CD14-positive monocyte (primary cell): ENCODE measurements at regions not wholly inside any gene's neighbourhood (a gene's known extent, or its start where the extent isn't known, plus 50 kb on each side); places are given as distances from the start of the nearest gene placed in this dataset.

ENCODE experiments used
- DNase-seq, 3 donors: peaks; one replicate each; pipeline ENCODE4 v3.0.0-alpha.2; 2011 to 2022
- H2AFZ ChIP-seq: 2 replicates; pipeline ENCODE4 v1.6.0; 2012; ENCODE audit warnings: mild to moderate bottlenecking, low read depth, low read length, inconsistent platforms; ENCODE audit not compliant: insufficient read depth, poor library complexity, severe bottlenecking
- H3K27ac ChIP-seq, 2 donors: 1 replicate in 1 of 2; 2 replicates in 1 of 2; pipeline ENCODE4 v1.5.1; 2012 to 2013; ENCODE audit warnings: low read length in 2 of 2, control low read depth in 1 of 2, inconsistent platforms in 1 of 2, low read depth in 1 of 2, mild to moderate bottlenecking in 1 of 2
- H3K27me3 ChIP-seq, 2 donors: one replicate each; pipeline versions ENCODE4 v1.6.0 to v1.6.1; 2011 to 2013; ENCODE audit warnings: low read length in 2 of 2; ENCODE audit not compliant: control insufficient read depth in 2 of 2, insufficient read depth in 2 of 2
- H3K36me3 ChIP-seq, 2 donors: replicated peaks in 1 of 2; 1 replicate in 1 of 2; 2 replicates in 1 of 2; pipeline versions ENCODE4 v1.5.1 to v1.6.1; 2012 to 2013; ENCODE audit warnings: low read length in 2 of 2, control low read depth in 1 of 2, inconsistent platforms in 1 of 2, mild to moderate bottlenecking in 1 of 2; ENCODE audit not compliant: insufficient read depth in 2 of 2, control insufficient read depth in 1 of 2
- H3K4me1 ChIP-seq, 2 donors: 1 replicate in 1 of 2; 2 replicates in 1 of 2; pipeline versions ENCODE4 v1.5.1 to v1.6.1; 2012 to 2013; ENCODE audit warnings: low read length in 2 of 2, control low read depth in 1 of 2, inconsistent platforms in 1 of 2, mild to moderate bottlenecking in 1 of 2, moderate library complexity in 1 of 2; ENCODE audit not compliant: insufficient read depth in 2 of 2, control insufficient read depth in 1 of 2
- H3K4me2 ChIP-seq: replicated peaks from 2 replicates; pipeline ENCODE3; 2012; ENCODE audit warnings: low read length, moderate library complexity, mild to moderate bottlenecking; ENCODE audit not compliant: poor library complexity, severe bottlenecking; ENCODE audit errors: extremely low read depth
- H3K4me3 ChIP-seq, 3 experiments: fragments of 200-600 bp in 1 of 3; sonication (generic) in 1 of 3; replicated peaks in 1 of 3; 1 replicate in 2 of 3; 2 replicates in 1 of 3; pipeline ENCODE4 v1.5.1; 2011 to 2013; ENCODE audit warnings: low read length in 3 of 3, mild to moderate bottlenecking in 3 of 3, control low read depth in 2 of 3, low read depth in 2 of 3, inconsistent platforms in 1 of 3, moderate library complexity in 1 of 3
- H3K79me2 ChIP-seq: 2 replicates; pipeline ENCODE4 v1.6.0; 2012; ENCODE audit warnings: mild to moderate bottlenecking, control low read depth, inconsistent platforms, low read length, moderate library complexity; ENCODE audit not compliant: insufficient read depth
- H3K9ac ChIP-seq: 2 replicates; pipeline ENCODE4 v1.6.0; 2017; ENCODE audit warnings: low read length, mild to moderate bottlenecking; ENCODE audit not compliant: insufficient read depth, poor library complexity, severe bottlenecking
- H3K9me3 ChIP-seq, 2 donors: replicated peaks in 1 of 2; 1 replicate in 1 of 2; 2 replicates in 1 of 2; pipeline versions ENCODE4 v1.5.1 to v1.6.1; 2012 to 2013; ENCODE audit warnings: low read length in 2 of 2, control low read depth in 1 of 2; ENCODE audit not compliant: control insufficient read depth in 1 of 2, insufficient read depth in 1 of 2
- H4K20me1 ChIP-seq: 2 replicates; pipeline ENCODE4 v1.6.0; 2012; ENCODE audit warnings: mild to moderate bottlenecking, low read length, control low read depth, moderate library complexity; ENCODE audit not compliant: insufficient read depth
- H3K27ac Mint-ChIP-seq, 7 donors: one replicate each; pipeline ENCODE4 v1.8.0; 2020; ENCODE audit warnings: mild to moderate bottlenecking in 7 of 7, mixed read lengths in 7 of 7, moderate library complexity in 6 of 7, inconsistent platforms in 2 of 7
- H3K27me3 Mint-ChIP-seq, 3 donors: one replicate each; pipeline ENCODE4 v1.8.0; 2021 to 2022; ENCODE audit warnings: low read depth in 3 of 3, mild to moderate bottlenecking in 3 of 3, mixed read lengths in 3 of 3, moderate library complexity in 3 of 3, inconsistent platforms in 1 of 3
- H3K36me3 Mint-ChIP-seq, 2 donors: one replicate each; pipeline ENCODE4 v1.8.0; 2020; ENCODE audit warnings: mixed read lengths in 2 of 2, inconsistent platforms in 1 of 2, mild to moderate bottlenecking in 1 of 2
- H3K4me1 Mint-ChIP-seq: one replicate; pipeline ENCODE4 v1.8.0; 2020; ENCODE audit warnings: mild to moderate bottlenecking, mixed read lengths
- H3K4me3 Mint-ChIP-seq, 2 donors: one replicate each; pipeline ENCODE4 v1.8.0; 2020; ENCODE audit warnings: mild to moderate bottlenecking in 2 of 2, mixed read lengths in 2 of 2, moderate library complexity in 1 of 2
- H3K9me3 Mint-ChIP-seq, 7 donors: one replicate each; pipeline ENCODE4 v1.8.0; 2020 to 2022; ENCODE audit warnings: mixed read lengths in 7 of 7, mild to moderate bottlenecking in 6 of 7, moderate library complexity in 6 of 7, inconsistent platforms in 2 of 7
- CTCF ChIP-seq: fragments of 200-600 bp; IDR thresholded peaks from one replicate; pipeline ENCODE4 v1.8.0; 2022; ENCODE audit warnings: antibody characterized with exemption, mild to moderate bottlenecking
- WGBS: methylation state at CpG from one replicate; pipeline ENCODE4 v1.1.5; 2013; ENCODE audit warnings: missing lambda C conversion rate; ENCODE audit not compliant: insufficient coverage; 5-methylcytosine and 5-hydroxymethylcytosine counted together
- intact Hi-C, 2 donors: fragments of 100-400 bp; cut with micrococcal nuclease; formaldehyde crosslinking; loops; one replicate each; pipeline versions ENCODE4 v1.15.0 to v1.15.1; 2023

GRCh38 chr12:127562816-127563215, 704.2 kb upstream of the TMEM132C start:
- H3K9me3 Mint-ChIP-seq = peaks cover 5 to 27% (median 12%) of the 10 kb centered on the region in 7 donors
- Histone ChIP-seq H3K36me3 (no peaks in the 10 kb centered on the region), H3K79me2 (no peaks in the 10 kb centered on the region), H4K20me1 (no peaks in the 10 kb centered on the region), H3K9ac (no peak overlapping the region), H3K4me3 (no peak overlapping the region), H3K9me3 (peaks cover 8 to 33% of the 10 kb centered on the region in 2 donors), H3K27me3 (no peaks in the 10 kb centered on the region), H3K4me1 (no peaks in the 10 kb centered on the region), H2AFZ (no peak overlapping the region), H3K27ac (no peak overlapping the region), H3K4me2 (no peak overlapping the region)
- H3K36me3 Mint-ChIP-seq = no peaks in the 10 kb centered on the region
- H3K27me3 Mint-ChIP-seq = peaks cover 0 to 1% (median 0%) of the 10 kb centered on the region in 3 donors
- H3K4me3 Mint-ChIP-seq = no peak overlapping the region
- DNase-seq = no peak
- intact Hi-C loops = no loop called here
- no peaks in the 10 kb centered on the region for H3K4me1 Mint-ChIP-seq
- H3K27ac Mint-ChIP-seq = no peak overlapping the region
- 93% methylated on average over 2 of the region's 2 CpGs for WGBS
- TF ChIP-seq CTCF = no peak

- TF ChIP-seq CTCF = no peak
- no peak overlapping the region for H3K27ac Mint-ChIP-seq
- no peak overlapping the region for H3K27ac ChIP-seq
- H3K9me3 Mint-ChIP-seq = peaks cover 10 to 32% (median 19%) of the 10 kb centered on the region in 7 donors
- H3K27me3 ChIP-seq = no peaks in the 10 kb centered on the region
- no peak overlapping the region for H3K4me3 Mint-ChIP-seq
- H3K4me3 ChIP-seq = no peak overlapping the region
- H3K4me1 ChIP-seq = no peaks in the 10 kb centered on the region
- intact Hi-C loops = no loop called here
- H3K36me3 Mint-ChIP-seq = no peaks in the 10 kb centered on the region
- H3K4me2 ChIP-seq = no peak overlapping the region
- H3K9ac ChIP-seq = no peak overlapping the region
- H3K4me1 Mint-ChIP-seq = no peaks in the 10 kb centered on the region
- no peak overlapping the region for H2AFZ ChIP-seq
- no peaks in the 10 kb centered on the region for H3K79me2 ChIP-seq
- H4K20me1 ChIP-seq = no peaks in the 10 kb centered on the region
- no peak for DNase-seq
- peaks cover 8 to 29% of the 10 kb centered on the region in 2 donors for H3K9me3 ChIP-seq
- 94% methylated on average over 4 of the region's 4 CpGs for WGBS
- peaks cover 0 to 1% (median 0%) of the 10 kb centered on the region in 3 donors for H3K27me3 Mint-ChIP-seq
- H3K36me3 ChIP-seq = no peaks in the 10 kb centered on the region
These were observed 701.7 kb upstream of the TMEM132C start for GRCh38 chr12:127565241-127565640.
